ENCODE measurements at regions not wholly inside any gene's neighbourhood (a gene's known extent, or its start where the extent isn't known, plus 50 kb on each side); places are given as distances from the start of the nearest gene placed in this dataset.

GRCh38 chrX:25290132-25290531, 274.4 kb upstream of the ARX start:
- ATAC-seq (ENCODE audit: low FRiP score), result no peak
- no peak for TF ChIP-seq CTCF (IDR thresholded peaks at IDR 0.05)
- DNase-seq (ENCODE audit: low spot score), result no peak

GRCh38 chrX:25288676-25289075, 272.9 kb upstream of the ARX start:
- no peak for TF ChIP-seq CTCF (IDR thresholded peaks at IDR 0.05)
- DNase-seq (ENCODE audit: low spot score), result no peak
- no peak for ATAC-seq (ENCODE audit: low FRiP score)

- no peak for ATAC-seq (ENCODE audit: low FRiP score)
- DNase-seq (ENCODE audit: low spot score), result no peak
- no peak for TF ChIP-seq CTCF (IDR thresholded peaks at IDR 0.05)
Observed at GRCh38 chrX:25287521-25287920, 271.8 kb upstream of the ARX start.

- no peak for TF ChIP-seq CTCF (IDR thresholded peaks at IDR 0.05)
- ATAC-seq (ENCODE audit: low FRiP score), result no peak
Observed at GRCh38 chrX:25285598-25285997, 269.8 kb upstream of the ARX start.

GRCh38 chrX:25279510-25279909, 263.7 kb upstream of the ARX start:
- no peak for DNase-seq (ENCODE audit: low spot score)
- no peak for TF ChIP-seq CTCF (IDR thresholded peaks at IDR 0.05)
- ATAC-seq (ENCODE audit: low FRiP score), result no peak

More at GRCh38 chrX:25285598-25285997, 269.8 kb upstream of the ARX start:
- DNase-seq (ENCODE audit: low spot score), result no peak

- no peak for TF ChIP-seq CTCF (IDR thresholded peaks at IDR 0.05)
- no peak for DNase-seq (ENCODE audit: low spot score)
- ATAC-seq (ENCODE audit: low FRiP score), result no peak
Observed at GRCh38 chrX:25278341-25278740, 262.6 kb upstream of the ARX start.

GRCh38 chrX:25277574-25277973, 261.8 kb upstream of the ARX start:
- ATAC-seq (ENCODE audit: low FRiP score) (no peak), DNase-seq (ENCODE audit: low spot score) (no peak)
- TF ChIP-seq CTCF (IDR thresholded peaks at IDR 0.05), result no peak

Measured in omental fat pad (tissue), 3 donors.